GM18909 (cell line): ENCODE measurements at regions not wholly inside any gene's neighbourhood (a gene's known extent, or its start where the extent isn't known, plus 50 kb on each side); places are given as distances from the start of the nearest gene placed in this dataset.
"Not testable (repeated sequence)": the region's sequence is repeated elsewhere in the genome, so short reads cannot be mapped to it uniquely, and the experiment has no call there.

Experiments used
- ATAC-seq: cut with Tn5 transposase; IDR thresholded peaks from one replicate; pipeline ENCODE4 v1.9.1; 2021; ENCODE audit warnings: mild to moderate bottlenecking; ENCODE audit not compliant: unreplicated experiment, poor library complexity

GRCh38 chr14:89476354-89476896, 59.4 kb upstream of the FOXN3 start:
- no peak for ATAC-seq

- no peak for ATAC-seq
These were observed 57.4 kb upstream of the FOXN3 start for GRCh38 chr14:89474464-89474863.

GRCh38 chr14:89473989-89474388, 57.0 kb upstream of the FOXN3 start:
- ATAC-seq, result no peak

GRCh38 chr14:89473569-89473968, 56.5 kb upstream of the FOXN3 start:
- no peak for ATAC-seq

GRCh38 chr14:89470401-89470800, 53.4 kb upstream of the FOXN3 start:
- no peak for ATAC-seq

GRCh38 chr14:89469210-89470198, 52.5 kb upstream of the FOXN3 start:
- no peak for ATAC-seq

DNA sequence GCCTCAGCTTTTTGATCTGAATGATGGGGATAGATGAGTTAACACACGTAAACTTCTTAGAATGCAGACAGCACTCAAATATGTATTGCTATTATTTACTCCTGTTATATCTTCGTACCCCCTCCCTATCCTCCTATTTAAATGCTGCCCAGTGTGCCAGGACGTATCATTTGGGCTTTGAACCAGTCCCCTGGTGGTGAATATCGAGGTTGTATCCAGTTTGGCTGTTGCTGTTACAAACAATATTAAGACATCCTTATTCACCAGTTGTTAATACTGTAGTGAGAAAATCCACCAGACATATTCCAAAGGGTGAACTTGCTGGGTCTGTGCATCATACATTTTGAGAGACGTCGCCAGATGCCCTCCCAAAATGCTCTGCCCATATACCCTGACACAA, 51.5 kb upstream of the FOXN3 start:
- no peak for ATAC-seq

DNA sequence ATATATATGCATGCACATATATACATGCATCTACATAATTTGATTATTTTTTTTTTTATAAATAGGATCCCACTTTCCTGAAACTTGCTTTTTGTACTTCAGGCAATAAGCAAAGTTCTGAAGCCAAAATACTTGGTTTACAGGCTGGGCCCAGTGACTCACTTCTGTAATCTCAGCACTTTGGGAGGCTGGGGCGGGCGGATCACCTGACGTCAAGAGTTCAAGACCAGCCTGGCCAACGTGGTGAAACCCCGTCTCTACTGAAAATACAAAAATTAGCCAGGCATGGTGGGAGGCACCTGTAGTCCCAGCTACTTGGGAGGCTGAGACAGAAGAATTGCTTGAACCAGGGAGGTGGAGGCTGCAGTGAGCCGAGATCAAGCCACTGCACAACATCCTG, 51.0 kb upstream of the FOXN3 start:
- ATAC-seq, result not testable (repeated sequence)

- no peak for ATAC-seq
These were observed 49.9 kb upstream of the FOXN3 start for GRCh38 chr14:89466944-89467343.
